C4-2B (cell line): ENCODE measurements at regions not wholly inside any gene's neighbourhood (a gene's known extent, or its start where the extent isn't known, plus 50 kb on each side); places are given as distances from the start of the nearest gene placed in this dataset.

Experiments used
- ZFX ChIP-seq: fragments of 450-650 bp; IDR thresholded peaks from 2 replicates; pipeline ENCODE4 v1.6.1; 2017
- TF ChIP-seq, protein P1 (sequence below): fragments of 450-650 bp; conservative IDR thresholded peaks from 2 replicates; pipeline ENCODE4 v1.5.1; 2017; ENCODE audit warnings: mild to moderate bottlenecking

DNA sequence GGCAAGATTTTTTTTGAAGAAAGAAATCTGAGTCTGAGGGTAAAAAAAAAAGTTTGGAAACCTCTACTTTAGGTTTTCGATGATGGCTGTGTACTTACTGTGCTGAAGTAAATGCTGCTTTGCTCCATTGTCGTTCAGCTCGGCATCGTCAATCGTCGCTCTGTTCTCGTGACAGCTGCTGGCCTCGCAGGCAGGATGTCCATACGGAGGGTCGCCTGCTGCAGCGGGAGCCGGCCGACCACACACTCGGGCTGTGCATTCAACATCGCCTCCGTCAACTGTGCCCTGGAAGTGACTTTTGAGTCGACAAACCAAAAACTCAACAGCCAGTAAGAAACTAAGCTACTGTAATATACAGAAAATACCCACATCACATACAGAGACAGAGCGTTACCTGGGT is 53.1 kb upstream of the SMOC2 start:
- TF ChIP-seq, protein P1, sequence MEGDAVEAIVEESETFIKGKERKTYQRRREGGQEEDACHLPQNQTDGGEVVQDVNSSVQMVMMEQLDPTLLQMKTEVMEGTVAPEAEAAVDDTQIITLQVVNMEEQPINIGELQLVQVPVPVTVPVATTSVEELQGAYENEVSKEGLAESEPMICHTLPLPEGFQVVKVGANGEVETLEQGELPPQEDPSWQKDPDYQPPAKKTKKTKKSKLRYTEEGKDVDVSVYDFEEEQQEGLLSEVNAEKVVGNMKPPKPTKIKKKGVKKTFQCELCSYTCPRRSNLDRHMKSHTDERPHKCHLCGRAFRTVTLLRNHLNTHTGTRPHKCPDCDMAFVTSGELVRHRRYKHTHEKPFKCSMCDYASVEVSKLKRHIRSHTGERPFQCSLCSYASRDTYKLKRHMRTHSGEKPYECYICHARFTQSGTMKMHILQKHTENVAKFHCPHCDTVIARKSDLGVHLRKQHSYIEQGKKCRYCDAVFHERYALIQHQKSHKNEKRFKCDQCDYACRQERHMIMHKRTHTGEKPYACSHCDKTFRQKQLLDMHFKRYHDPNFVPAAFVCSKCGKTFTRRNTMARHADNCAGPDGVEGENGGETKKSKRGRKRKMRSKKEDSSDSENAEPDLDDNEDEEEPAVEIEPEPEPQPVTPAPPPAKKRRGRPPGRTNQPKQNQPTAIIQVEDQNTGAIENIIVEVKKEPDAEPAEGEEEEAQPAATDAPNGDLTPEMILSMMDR = no peak
- no peak for TF ChIP-seq ZFX
